K562 (cell line): ENCODE measurements at regions not wholly inside any gene's neighbourhood (a gene's known extent, or its start where the extent isn't known, plus 50 kb on each side); places are given as distances from the start of the nearest gene placed in this dataset.

ENCODE experiments used
- ARID1B ChIP-seq: fragments of 450-650 bp; IDR thresholded peaks from 2 replicates; pipeline ENCODE4 v1.6.1; 2016; ENCODE audit warnings: antibody characterized with exemption, mild to moderate bottlenecking, inconsistent platforms
- ARNT ChIP-seq, 2 experiments: fragments of 450-650 bp; IDR thresholded peaks; 2 replicates each; pipeline ENCODE4 v1.6.1; 2016; ENCODE audit warnings: mild to moderate bottlenecking in 1 of 2
- BCL6 ChIP-seq: fragments of 250-450 bp; sonication (Bioruptor Pico); IDR thresholded peaks from 2 replicates; pipeline ENCODE4 v1.4.0; 2020
- BRCA1 ChIP-seq, 2 experiments: fragments of 450-650 bp in 1 of 2; sonication (generic) in 1 of 2; formaldehyde crosslinking in 1 of 2; IDR thresholded peaks; 2 replicates each; pipeline versions ENCODE4 v1.5.0 to v1.6.1; 2017 to 2020; ENCODE audit warnings: mild to moderate bottlenecking in 1 of 2, missing genetic modification reagents in 1 of 2
- DACH1 ChIP-seq: fragments of 450-650 bp; IDR thresholded peaks from 2 replicates; pipeline ENCODE4 v1.6.1; 2018; ENCODE audit not compliant: partially characterized antibody
- DDX20 ChIP-seq: fragments of 450-650 bp; IDR thresholded peaks from 2 replicates; pipeline ENCODE4 v1.6.1; 2016; ENCODE audit warnings: missing genetic modification characterization, low read depth, mild to moderate bottlenecking, missing compliant biosample characterization, moderate library complexity
- HLTF ChIP-seq: fragments of 450-650 bp; IDR thresholded peaks from 2 replicates; pipeline ENCODE4 v1.6.1; 2016
- HOXB6 ChIP-seq: fragments of 250-450 bp; sonication (Bioruptor Pico); IDR thresholded peaks from 2 replicates; pipeline ENCODE4 v1.5.1; 2022; ENCODE audit warnings: mild to moderate bottlenecking, borderline replicate concordance
- KDM5B ChIP-seq: fragments of 200-600 bp; sonication (generic); IDR thresholded peaks from 2 replicates; pipeline ENCODE4 v1.6.1; 2012; ENCODE audit warnings: low read depth, mild to moderate bottlenecking, moderate library complexity, low read length, control low read depth, inconsistent platforms; ENCODE audit not compliant: insufficient replicate concordance
- NFIX ChIP-seq: fragments of 250-450 bp; sonication (Bioruptor Pico); IDR thresholded peaks from 2 replicates; pipeline ENCODE4 v1.4.0; 2020; ENCODE audit warnings: low read depth, mild to moderate bottlenecking, moderate library complexity
- NFRKB ChIP-seq: fragments of 450-650 bp; IDR thresholded peaks from 2 replicates; pipeline ENCODE4 v1.6.1; 2016; ENCODE audit warnings: low read depth
- POLR3A ChIP-seq: IDR thresholded peaks from 2 replicates; pipeline ENCODE4 v1.6.1; 2011; ENCODE audit warnings: borderline replicate concordance, mild to moderate bottlenecking, moderate library complexity; ENCODE audit not compliant: insufficient read length, insufficient read depth; ENCODE audit errors: extremely low read depth
- PYGO2 ChIP-seq: fragments of 450-650 bp; IDR thresholded peaks from 2 replicates; pipeline ENCODE4 v1.6.1; 2016; ENCODE audit warnings: mild to moderate bottlenecking, missing genetic modification characterization, moderate library complexity, missing compliant biosample characterization
- RBM39 ChIP-seq: fragments of 200-400 bp; formaldehyde crosslinking; optimal IDR thresholded peaks from 2 replicates; pipeline ENCODE3; 2018; ENCODE audit warnings: low read depth, low read length
- SAFB ChIP-seq: fragments of 200-400 bp; formaldehyde crosslinking; IDR thresholded peaks from 2 replicates; pipeline ENCODE4 v1.6.1; 2017; ENCODE audit warnings: low read depth, low read length, borderline replicate concordance
- SRF ChIP-seq, 2 experiments: fragments of 250-450, 450-650 bp in 1 of 2; sonication (Bioruptor Pico) in 1 of 2; sonication (generic) in 1 of 2; formaldehyde crosslinking; IDR thresholded peaks; 2 replicates each; pipeline versions ENCODE4 v1.5.0 to v1.5.1; 2020 to 2022; ENCODE audit warnings: mild to moderate bottlenecking in 1 of 2, missing genetic modification reagents in 1 of 2
- SRSF7 ChIP-seq: fragments of 200-400 bp; formaldehyde crosslinking; optimal IDR thresholded peaks from 2 replicates; pipeline ENCODE3; 2017; ENCODE audit warnings: mild to moderate bottlenecking, low read depth, low read length
- ZNF143 ChIP-seq: sonication (generic); formaldehyde crosslinking; IDR thresholded peaks from 2 replicates; pipeline ENCODE4 v1.9.0; 2022; ENCODE audit warnings: mild to moderate bottlenecking, missing genetic modification reagents
- ZNF146 ChIP-seq: IDR thresholded peaks from one replicate; pipeline ENCODE4 v1.6.1; 2018; ENCODE audit warnings: missing compliant biosample characterization; ENCODE audit not compliant: unreplicated experiment
- ZNF175 ChIP-seq: fragments of 200-800 bp; sonication (Bioruptor generic); IDR thresholded peaks from 2 replicates; pipeline ENCODE4 v1.6.1; 2016; ENCODE audit warnings: low read depth, mild to moderate bottlenecking, missing genetic modification characterization, missing compliant biosample characterization
- ZNF551 ChIP-seq: fragments of 250-450 bp; sonication (Bioruptor Pico); IDR thresholded peaks from 2 replicates; pipeline ENCODE4 v1.5.0; 2021; ENCODE audit warnings: mild to moderate bottlenecking, moderate library complexity
- ZNF830 ChIP-seq: fragments of 250-450 bp; sonication (Bioruptor Pico); IDR thresholded peaks from 2 replicates; pipeline ENCODE4 v1.5.0; 2021; ENCODE audit warnings: mild to moderate bottlenecking
- TF ChIP-seq, protein P1 (sequence below): fragments of 450-650 bp; formaldehyde crosslinking; IDR thresholded peaks from 2 replicates; pipeline ENCODE4 v1.4.0; 2022; ENCODE audit warnings: missing genetic modification characterization
- TF ChIP-seq, protein P2 (sequence below): IDR thresholded peaks from 2 replicates; pipeline ENCODE4 v1.6.1; 2011; ENCODE audit not compliant: insufficient read length; ENCODE audit errors: extremely low read depth
- TF ChIP-seq, protein P3 (sequence below): fragments of 250-450 bp; sonication (Bioruptor Pico); IDR thresholded peaks from 2 replicates; pipeline ENCODE4 v1.5.0; 2020; ENCODE audit warnings: mild to moderate bottlenecking, borderline replicate concordance

DNA sequence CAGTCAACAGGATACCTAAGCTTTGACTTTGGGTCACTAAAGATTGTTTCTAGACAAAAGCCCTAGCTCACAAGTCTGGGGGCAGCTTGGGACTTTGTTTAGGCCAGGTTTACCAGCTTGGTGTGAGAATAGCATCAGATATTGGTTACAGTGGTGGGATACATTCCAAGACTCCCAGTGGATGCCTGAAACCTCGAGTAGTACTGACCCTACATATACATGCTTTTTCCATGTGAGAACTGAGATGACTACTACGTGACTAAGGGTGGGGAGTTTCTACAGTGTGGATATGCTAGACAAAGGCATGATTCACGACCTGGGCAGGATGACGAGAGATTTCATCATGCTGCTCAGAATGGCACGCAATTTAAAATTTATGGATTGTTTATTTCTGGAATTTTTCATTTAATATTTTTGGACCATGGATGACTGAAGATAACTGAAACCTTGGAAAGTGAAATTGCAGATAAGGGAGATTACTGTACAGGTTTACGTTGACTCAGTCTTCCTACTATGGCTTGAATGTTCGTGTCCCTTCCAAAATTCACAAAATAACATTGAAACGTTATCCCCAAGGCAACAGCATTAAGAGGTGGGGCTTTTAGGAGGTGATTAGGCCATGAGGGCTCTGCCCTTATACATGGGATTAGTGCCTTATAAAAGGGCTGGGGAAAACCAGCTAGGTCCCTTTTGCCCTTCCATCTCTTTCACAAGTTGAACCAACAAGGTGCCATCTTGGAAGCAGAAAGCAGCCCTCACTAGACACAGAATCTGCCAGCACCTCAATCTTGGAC is 50.2 kb upstream of the CTAGE1 start (continued):
- TF ChIP-seq ARID1B (peak; percentile 67; the same call in 1 of the 2 replicates), BRCA1 (IDR thresholded peaks at IDR 0.05) (no peak), BRCA1 (CRISPR knock-in tag; IDR thresholded peaks at IDR 0.05) (no peak), ZNF143 (CRISPR knock-in tag) (no peak), ZNF830 (0 out of 2 replicates have a peak, but pooled peaks have one; percentile 79), BCL6 (CRISPR knock-in tag) (peak; percentile 84), ZNF146 (CRISPR knock-in tag) (no peak), POLR3A (no peak), SRF (CRISPR knock-in tag; IDR thresholded peaks at IDR 0.05) (no peak), ZNF551 (CRISPR knock-in tag) (no peak), DACH1 (no peak), HOXB6 (no peak), HLTF (no peak), SAFB (no peak), KDM5B (no peak), NFRKB (peak; percentile 80; the same call in 1 of the 2 replicates), SRSF7 (no peak), ARNT (IDR thresholded peaks at IDR 0.05) (peak in 1 of 2 experiments; percentile 79; a peak in 1 of 4 replicates), NFIX (peak; percentile 8; the same call in 1 of the 2 replicates), PYGO2 (tag) (peak; percentile 89), ZNF175 (CRISPR knock-in tag) (peak; percentile 98), RBM39 (no peak), DDX20 (peak; percentile 91)
- TF ChIP-seq, protein P1, sequence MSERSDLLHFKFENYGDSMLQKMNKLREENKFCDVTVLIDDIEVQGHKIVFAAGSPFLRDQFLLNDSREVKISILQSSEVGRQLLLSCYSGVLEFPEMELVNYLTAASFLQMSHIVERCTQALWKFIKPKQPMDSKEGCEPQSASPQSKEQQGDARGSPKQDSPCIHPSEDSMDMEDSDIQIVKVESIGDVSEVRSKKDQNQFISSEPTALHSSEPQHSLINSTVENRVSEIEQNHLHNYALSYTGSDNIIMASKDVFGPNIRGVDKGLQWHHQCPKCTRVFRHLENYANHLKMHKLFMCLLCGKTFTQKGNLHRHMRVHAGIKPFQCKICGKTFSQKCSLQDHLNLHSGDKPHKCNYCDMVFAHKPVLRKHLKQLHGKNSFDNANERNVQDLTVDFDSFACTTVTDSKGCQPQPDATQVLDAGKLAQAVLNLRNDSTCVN: no peak
- TF ChIP-seq, protein P2, sequence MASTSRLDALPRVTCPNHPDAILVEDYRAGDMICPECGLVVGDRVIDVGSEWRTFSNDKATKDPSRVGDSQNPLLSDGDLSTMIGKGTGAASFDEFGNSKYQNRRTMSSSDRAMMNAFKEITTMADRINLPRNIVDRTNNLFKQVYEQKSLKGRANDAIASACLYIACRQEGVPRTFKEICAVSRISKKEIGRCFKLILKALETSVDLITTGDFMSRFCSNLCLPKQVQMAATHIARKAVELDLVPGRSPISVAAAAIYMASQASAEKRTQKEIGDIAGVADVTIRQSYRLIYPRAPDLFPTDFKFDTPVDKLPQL: no peak
- TF ChIP-seq, protein P3, sequence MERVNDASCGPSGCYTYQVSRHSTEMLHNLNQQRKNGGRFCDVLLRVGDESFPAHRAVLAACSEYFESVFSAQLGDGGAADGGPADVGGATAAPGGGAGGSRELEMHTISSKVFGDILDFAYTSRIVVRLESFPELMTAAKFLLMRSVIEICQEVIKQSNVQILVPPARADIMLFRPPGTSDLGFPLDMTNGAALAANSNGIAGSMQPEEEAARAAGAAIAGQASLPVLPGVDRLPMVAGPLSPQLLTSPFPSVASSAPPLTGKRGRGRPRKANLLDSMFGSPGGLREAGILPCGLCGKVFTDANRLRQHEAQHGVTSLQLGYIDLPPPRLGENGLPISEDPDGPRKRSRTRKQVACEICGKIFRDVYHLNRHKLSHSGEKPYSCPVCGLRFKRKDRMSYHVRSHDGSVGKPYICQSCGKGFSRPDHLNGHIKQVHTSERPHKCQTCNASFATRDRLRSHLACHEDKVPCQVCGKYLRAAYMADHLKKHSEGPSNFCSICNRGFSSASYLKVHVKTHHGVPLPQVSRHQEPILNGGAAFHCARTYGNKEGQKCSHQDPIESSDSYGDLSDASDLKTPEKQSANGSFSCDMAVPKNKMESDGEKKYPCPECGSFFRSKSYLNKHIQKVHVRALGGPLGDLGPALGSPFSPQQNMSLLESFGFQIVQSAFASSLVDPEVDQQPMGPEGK (CRISPR knock-in tag): no peak
